GM12878 (cell line): ENCODE measurements at regions not wholly inside any gene's neighbourhood (a gene's known extent, or its start where the extent isn't known, plus 50 kb on each side); places are given as distances from the start of the nearest gene placed in this dataset.

Experiments used
- ATAC-seq: fragments of 200-7000 bp; cut with Tn5 transposase; 3 replicates; pipeline ENCODE4 v1.9.1; 2020; ENCODE audit warnings: mild to moderate bottlenecking, moderate library complexity
- BruUV-seq: library from RNA; stranded (reverse); fragments of 400-500 nt; replicated peaks from 2 replicates; lab custom pipeline; 2021; lab: Mats Ljungman, UMichigan
- CTCF ChIA-PET: fragments of 300-600 bp; sonication (Branson Sonifier 250); formaldehyde crosslinking; extraction: SDS; loops from one replicate; lab custom pipeline; 2021; ENCODE audit warnings: inconsistent platforms; lab: Yijun Ruan, JAX
- POLR2A ChIA-PET: fragments of 350-600 bp; formaldehyde crosslinking; extraction: SDS; loops from one replicate; lab custom pipeline; 2021; ENCODE audit warnings: inconsistent platforms; lab: Charles Lee
- RAD21 ChIA-PET: fragments of 300-600 bp; sonication (Branson Sonifier 250); formaldehyde crosslinking; loops from one replicate; lab custom pipeline; 2023; ENCODE audit warnings: antibody characterized with exemption; ENCODE audit not compliant: unreplicated experiment; lab: Charles Lee
- SMC1A ChIA-PET: fragments of 300-600 bp; sonication (Branson Sonifier 250); formaldehyde crosslinking; loops from one replicate; lab custom pipeline; 2023; ENCODE audit not compliant: unreplicated experiment, uncharacterized antibody; lab: Charles Lee
- DNase-seq: peaks from one replicate; pipeline ENCODE4 v3.0.0-alpha.2; 2011; ENCODE audit warnings: low read depth, low spot score
- FAIRE-seq: peaks from 3 replicates; lab custom pipeline; 2011; peaks lifted over from hg19 to GRCh38; lab: Jason Lieb, UNC
- H2AFZ ChIP-seq: 2 replicates; pipeline ENCODE4 v1.6.0; 2011; ENCODE audit warnings: low read depth, low read length, control low read depth; ENCODE audit not compliant: control insufficient read depth
- H3K27ac ChIP-seq: 2 replicates; pipeline ENCODE4 v1.5.1; 2011; ENCODE audit warnings: control low read depth; ENCODE audit not compliant: control insufficient read depth, insufficient read depth
- H3K27me3 ChIP-seq, 2 experiments: replicated peaks in 1 of 2; 2 replicates each; pipeline versions ENCODE4 v1.6.0 to v1.6.1; 2011; ENCODE audit warnings: low read length in 1 of 2; ENCODE audit not compliant: control insufficient read depth in 2 of 2, insufficient read depth in 2 of 2
- H3K36me3 ChIP-seq, 2 experiments: 2 replicates each; pipeline ENCODE4 v1.5.1; 2011; ENCODE audit warnings: low read length in 1 of 2; ENCODE audit not compliant: control insufficient read depth in 2 of 2, insufficient read depth in 2 of 2
- H3K4me1 ChIP-seq: 2 replicates; pipeline ENCODE4 v1.6.1; 2011; ENCODE audit warnings: mild to moderate bottlenecking, low read length, moderate library complexity, mixed read lengths; ENCODE audit not compliant: control insufficient read depth, insufficient read depth
- H3K4me2 ChIP-seq: 2 replicates; pipeline ENCODE4 v1.6.0; 2011; ENCODE audit warnings: control low read depth; ENCODE audit not compliant: control insufficient read depth, insufficient read depth
- H3K4me3 ChIP-seq: fragments of 200-600 bp; sonication (generic); 2 replicates; pipeline ENCODE4 v1.5.1; 2016
- H3K79me2 ChIP-seq: 2 replicates; pipeline ENCODE4 v1.6.0; 2011; ENCODE audit warnings: low read length; ENCODE audit not compliant: control insufficient read depth, insufficient read depth
- H3K9ac ChIP-seq: 2 replicates; pipeline ENCODE4 v1.8.0; 2011; ENCODE audit warnings: low read length, control low read depth, mixed read lengths; ENCODE audit not compliant: control insufficient read depth, insufficient read depth
- H3K9me3 ChIP-seq: replicated peaks from 3 replicates; pipeline ENCODE4 v1.5.1; 2011; ENCODE audit warnings: mild to moderate bottlenecking, low read length; ENCODE audit not compliant: control insufficient read depth, insufficient read depth
- H4K20me1 ChIP-seq: 2 replicates; pipeline ENCODE4 v1.6.0; 2011; ENCODE audit not compliant: control insufficient read depth, insufficient read depth
- BCLAF1 ChIP-seq: fragments of 450-650 bp; IDR thresholded peaks from 2 replicates; pipeline ENCODE4 v1.6.1; 2017; ENCODE audit warnings: antibody characterized with exemption, mild to moderate bottlenecking, moderate library complexity
- CHD2 ChIP-seq: IDR thresholded peaks from 2 replicates; pipeline ENCODE4 v1.6.1; 2011; ENCODE audit warnings: low read depth, low read length, improper control_type of control experiment, borderline replicate concordance
- ESRRA ChIP-seq: IDR thresholded peaks from 2 replicates; pipeline ENCODE4 v1.6.1; 2012; ENCODE audit warnings: mild to moderate bottlenecking, low read length, improper control_type of control experiment
- FOXM1 ChIP-seq: IDR thresholded peaks from 2 replicates; pipeline ENCODE4 v1.6.1; 2012; ENCODE audit warnings: low read depth, mild to moderate bottlenecking, inconsistent platforms, low read length, moderate library complexity
- MYC ChIP-seq: IDR thresholded peaks from 2 replicates; pipeline ENCODE4 v1.6.1; 2011; ENCODE audit warnings: mild to moderate bottlenecking, low read length, moderate library complexity, inconsistent platforms; ENCODE audit not compliant: insufficient read depth, insufficient replicate concordance, insufficient read length, severe bottlenecking
- PML ChIP-seq: IDR thresholded peaks from 2 replicates; pipeline ENCODE4 v1.6.1; 2012; ENCODE audit warnings: low read length, inconsistent platforms
- RUNX3 ChIP-seq: IDR thresholded peaks from 2 replicates; pipeline ENCODE4 v1.6.1; 2012; ENCODE audit warnings: low read length, inconsistent platforms
- TCF3 ChIP-seq: IDR thresholded peaks from 2 replicates; pipeline ENCODE4 v1.6.1; 2012; ENCODE audit warnings: low read depth, mild to moderate bottlenecking, low read length, borderline replicate concordance; ENCODE audit not compliant: insufficient read depth
- ZBTB4 ChIP-seq: fragments of 450-650 bp; formaldehyde crosslinking; IDR thresholded peaks from 2 replicates; pipeline ENCODE4 v1.4.0; 2022; ENCODE audit warnings: mild to moderate bottlenecking, moderate library complexity
- ZNF207 ChIP-seq: fragments of 450-650 bp; IDR thresholded peaks from 2 replicates; pipeline ENCODE4 v1.6.1; 2014; ENCODE audit warnings: antibody characterized with exemption, mild to moderate bottlenecking, borderline replicate concordance
- ZNF592 ChIP-seq: fragments of 450-650 bp; IDR thresholded peaks from 2 replicates; pipeline ENCODE4 v1.6.1; 2017; ENCODE audit warnings: mild to moderate bottlenecking, moderate library complexity
- WGBS: methylation state at CpG from one replicate; pipeline ENCODE4 v1.1.6; 2016; ENCODE audit warnings: low lambda C conversion rate; ENCODE audit not compliant: insufficient replicate concordance, insufficient coverage; ENCODE audit errors: missing lambda C conversion rate; 5-methylcytosine and 5-hydroxymethylcytosine counted together
- in situ Hi-C: fragments of 300-500 bp; cut with MboI; formaldehyde crosslinking; loops from 9 replicates; pipeline ENCODE4 v1.14.3; 2018; ENCODE audit warnings: mixed read lengths
- intact Hi-C: fragments of 100-400 bp; cut with micrococcal nuclease; formaldehyde crosslinking; loops from one replicate; pipeline ENCODE4 v1.14.2; 2022; ENCODE audit not compliant: unreplicated experiment

- no peak for TF ChIP-seq ZBTB4
These were observed 512.2 kb upstream of the PPP2R3A start (continued) for GRCh38 chr3:135453326-135453725.

GRCh38 chr3:135454890-135455289 is 510.6 kb upstream of the PPP2R3A start:
- DNase-seq: no peak
- BruUV-seq: no TSS peak
- Histone ChIP-seq H3K4me3 (no peak overlapping the region), H4K20me1 (no peaks in the 10 kb centered on the region), H3K27ac (no peak overlapping the region), H3K4me2 (no peak overlapping the region), H2AFZ (no peak overlapping the region), H3K9ac (no peak overlapping the region), H3K27me3 (no peaks in the 10 kb centered on the region), H3K4me1 (no peaks in the 10 kb centered on the region), H3K9me3 (no peaks in the 10 kb centered on the region), H3K79me2 (no peaks in the 10 kb centered on the region), H3K36me3 (no peaks in the 10 kb centered on the region)
- CTCF ChIA-PET: no interaction called here
- ATAC-seq: no peak
- no peak for TF ChIP-seq BCLAF1
- TF ChIP-seq TCF3: no peak
- no peak for TF ChIP-seq RUNX3
- no peak for TF ChIP-seq FOXM1
- TF ChIP-seq CHD2: no peak
- TF ChIP-seq ESRRA: no peak
- no peak for TF ChIP-seq MYC
- TF ChIP-seq ZNF207: no peak
- no peak for TF ChIP-seq ZNF592
- no peak for TF ChIP-seq PML
- RAD21 ChIA-PET: no interaction called here
- POLR2A ChIA-PET: no interaction called here
- FAIRE-seq: no peak
- intact Hi-C loops (no loop called here), in situ Hi-C loops (no loop called here)
- WGBS: 20% methylated on average over 4 of the region's 4 CpGs
- SMC1A ChIA-PET: no interaction called here
